ENCODE measurements at regions not wholly inside any gene's neighbourhood (a gene's known extent, or its start where the extent isn't known, plus 50 kb on each side); places are given as distances from the start of the nearest gene placed in this dataset.

GRCh38 chr5:33337637-33337992 lies 103.2 kb upstream of the TARS1 start:
- H3K36me3 Mint-ChIP-seq (ENCODE audit: low read depth): no peaks in the 10 kb centered on the region

GRCh38 chr5:33338336-33339110 lies 102.2 kb upstream of the TARS1 start:
- Histone ChIP-seq H3K4me1 (ENCODE audit: insufficient read depth, low read length) (no peaks in the 10 kb centered on the region), H3K27me3 (ENCODE audit: control insufficient read depth in 1 of 2, insufficient read depth in 2 of 2, low read length in 2 of 2) (no peaks in the 10 kb centered on the region), H3K4me3 (ENCODE audit: low read length) (no peak overlapping the region), H3K36me3 (ENCODE audit: insufficient read depth, low read length) (no peaks in the 10 kb centered on the region), H3K9me3 (ENCODE audit: control insufficient read depth in 1 of 2, insufficient read depth in 1 of 2, low read length in 2 of 2) (no peaks in the 10 kb centered on the region), H3K27ac (ENCODE audit: low read depth in 1 of 2, low read length in 2 of 2) (no peak overlapping the region)
- no peak overlapping the region for H3K4me3 Mint-ChIP-seq
- H3K36me3 Mint-ChIP-seq (ENCODE audit: low read depth): no peaks in the 10 kb centered on the region
- POLR2A ChIA-PET: no interaction called here
- TF ChIP-seq, protein P1, sequence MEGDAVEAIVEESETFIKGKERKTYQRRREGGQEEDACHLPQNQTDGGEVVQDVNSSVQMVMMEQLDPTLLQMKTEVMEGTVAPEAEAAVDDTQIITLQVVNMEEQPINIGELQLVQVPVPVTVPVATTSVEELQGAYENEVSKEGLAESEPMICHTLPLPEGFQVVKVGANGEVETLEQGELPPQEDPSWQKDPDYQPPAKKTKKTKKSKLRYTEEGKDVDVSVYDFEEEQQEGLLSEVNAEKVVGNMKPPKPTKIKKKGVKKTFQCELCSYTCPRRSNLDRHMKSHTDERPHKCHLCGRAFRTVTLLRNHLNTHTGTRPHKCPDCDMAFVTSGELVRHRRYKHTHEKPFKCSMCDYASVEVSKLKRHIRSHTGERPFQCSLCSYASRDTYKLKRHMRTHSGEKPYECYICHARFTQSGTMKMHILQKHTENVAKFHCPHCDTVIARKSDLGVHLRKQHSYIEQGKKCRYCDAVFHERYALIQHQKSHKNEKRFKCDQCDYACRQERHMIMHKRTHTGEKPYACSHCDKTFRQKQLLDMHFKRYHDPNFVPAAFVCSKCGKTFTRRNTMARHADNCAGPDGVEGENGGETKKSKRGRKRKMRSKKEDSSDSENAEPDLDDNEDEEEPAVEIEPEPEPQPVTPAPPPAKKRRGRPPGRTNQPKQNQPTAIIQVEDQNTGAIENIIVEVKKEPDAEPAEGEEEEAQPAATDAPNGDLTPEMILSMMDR (IDR thresholded peaks at IDR 0.05): no peak
- no peaks in the 10 kb centered on the region for H3K27me3 Mint-ChIP-seq
- DNase-seq (no peak), ATAC-seq (ENCODE audit: poor library complexity) (no peak)
- H3K4me1 Mint-ChIP-seq (ENCODE audit: low read depth): no peaks in the 10 kb centered on the region
- intact Hi-C loops (cut with DNase I, micrococcal nuclease): no loop called here
- CTCF ChIA-PET: no interaction called here
- no peaks in the 10 kb centered on the region for H3K9me3 Mint-ChIP-seq
- no peak overlapping the region for H3K27ac Mint-ChIP-seq

More at GRCh38 chr5:33337637-33337992, 103.2 kb upstream of the TARS1 start:
- H3K27ac Mint-ChIP-seq: no peak overlapping the region
- no peak for ATAC-seq (ENCODE audit: poor library complexity)
- TF ChIP-seq, protein P1 (IDR thresholded peaks at IDR 0.05): no peak
- Histone ChIP-seq H3K4me3 (ENCODE audit: low read length) (no peak overlapping the region), H3K36me3 (ENCODE audit: insufficient read depth, low read length) (no peaks in the 10 kb centered on the region), H3K27ac (ENCODE audit: low read depth in 1 of 2, low read length in 2 of 2) (no peak overlapping the region), H3K27me3 (ENCODE audit: control insufficient read depth in 1 of 2, insufficient read depth in 2 of 2, low read length in 2 of 2) (no peaks in the 10 kb centered on the region), H3K4me1 (ENCODE audit: insufficient read depth, low read length) (no peaks in the 10 kb centered on the region), H3K9me3 (ENCODE audit: control insufficient read depth in 1 of 2, insufficient read depth in 1 of 2, low read length in 2 of 2) (no peaks in the 10 kb centered on the region)
- intact Hi-C loops (cut with DNase I, micrococcal nuclease): no loop called here
- ChIA-PET CTCF (no interaction called here), POLR2A (no interaction called here)
- DNase-seq: no peak
- H3K4me3 Mint-ChIP-seq: no peak overlapping the region
- no peaks in the 10 kb centered on the region for H3K4me1 Mint-ChIP-seq (ENCODE audit: low read depth)
- no peaks in the 10 kb centered on the region for H3K27me3 Mint-ChIP-seq
- H3K9me3 Mint-ChIP-seq: no peaks in the 10 kb centered on the region

DNA sequence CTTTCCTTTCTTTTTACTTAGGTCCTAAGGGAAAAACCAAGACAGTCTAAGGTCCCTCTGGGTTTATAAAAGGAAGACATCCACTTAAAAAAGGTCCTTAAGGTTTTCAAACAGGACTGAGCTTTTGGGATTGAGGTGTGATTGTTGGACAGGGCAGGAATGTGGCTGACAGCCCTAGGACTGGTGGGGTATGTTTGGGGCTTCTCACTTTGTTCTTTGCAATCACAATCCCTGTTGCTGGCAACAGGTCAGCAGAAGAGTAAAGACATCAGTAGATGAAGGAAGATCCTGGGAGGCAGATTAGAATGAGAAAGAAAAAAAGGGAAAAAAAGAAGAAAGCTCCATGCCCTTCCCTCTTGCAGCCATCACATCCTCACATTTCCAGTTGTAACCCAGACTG lies 101.4 kb upstream of the TARS1 start:
- H3K27me3 Mint-ChIP-seq: no peaks in the 10 kb centered on the region
- POLR2A ChIA-PET: no interaction called here
- H3K9me3 ChIP-seq (ENCODE audit: control insufficient read depth in 1 of 2, insufficient read depth in 1 of 2, low read length in 2 of 2): no peaks in the 10 kb centered on the region
- intact Hi-C loops (cut with DNase I, micrococcal nuclease): no loop called here
- ATAC-seq (ENCODE audit: poor library complexity) (no peak), DNase-seq (no peak)
- no peaks in the 10 kb centered on the region for H3K36me3 Mint-ChIP-seq (ENCODE audit: low read depth)
- H3K27me3 ChIP-seq (ENCODE audit: control insufficient read depth in 1 of 2, insufficient read depth in 2 of 2, low read length in 2 of 2): no peaks in the 10 kb centered on the region
- H3K4me1 ChIP-seq (ENCODE audit: insufficient read depth, low read length): no peaks in the 10 kb centered on the region
- no peaks in the 10 kb centered on the region for H3K36me3 ChIP-seq (ENCODE audit: insufficient read depth, low read length)
- no peak overlapping the region for H3K4me3 ChIP-seq (ENCODE audit: low read length)
- H3K4me3 Mint-ChIP-seq: no peak overlapping the region
- H3K4me1 Mint-ChIP-seq (ENCODE audit: low read depth): no peaks in the 10 kb centered on the region
- H3K27ac ChIP-seq (ENCODE audit: low read depth in 1 of 2, low read length in 2 of 2): no peak overlapping the region
- CTCF ChIA-PET: no interaction called here
- H3K27ac Mint-ChIP-seq: no peak overlapping the region
- H3K9me3 Mint-ChIP-seq: no peaks in the 10 kb centered on the region
- TF ChIP-seq, protein P1 (IDR thresholded peaks at IDR 0.05): no peak
